Transverse colon (tissue), 4 donors: ENCODE measurements at regions not wholly inside any gene's neighbourhood (a gene's known extent, or its start where the extent isn't known, plus 50 kb on each side); places are given as distances from the start of the nearest gene placed in this dataset.
"Not testable (repeated sequence)": the region's sequence is repeated elsewhere in the genome, so short reads cannot be mapped to it uniquely, and the experiment has no call there.

Experiments
- DNase-seq: peaks from one replicate; pipeline ENCODE4 v3.0.0-alpha.2; 2019
- H3K27ac ChIP-seq, 4 donors: fragments of 200-600 bp; sonication (generic); 2 replicates each; pipeline ENCODE4 v1.5.1; 2016 to 2018; ENCODE audit warnings: inconsistent platforms in 4 of 4
- H3K27me3 ChIP-seq: fragments of 200-600 bp; sonication (generic); 2 replicates; pipeline ENCODE4 v1.5.1; 2017; ENCODE audit warnings: inconsistent platforms
- H3K36me3 ChIP-seq, 4 donors: fragments of 200-600 bp; sonication (generic); 2 replicates each; pipeline ENCODE4 v1.5.1; 2017 to 2019; ENCODE audit warnings: inconsistent platforms in 4 of 4
- H3K4me1 ChIP-seq, 4 donors: fragments of 200-600 bp; sonication (generic); 2 replicates each; pipeline ENCODE4 v1.5.1; 2017 to 2020; ENCODE audit warnings: inconsistent platforms in 4 of 4
- H3K4me3 ChIP-seq, 4 donors: fragments of 200-600 bp; sonication (generic); 1 replicate in 1 of 4; 2 replicates in 3 of 4; pipeline versions ENCODE4 v1.5.1 to v1.6.1; 2017 to 2019; ENCODE audit warnings: inconsistent platforms in 4 of 4
- H3K9me3 ChIP-seq, 2 donors: fragments of 200-600 bp; sonication (generic); 2 replicates each; pipeline ENCODE4 v1.5.1; 2017 to 2019; ENCODE audit warnings: inconsistent platforms in 2 of 2
- CTCF ChIP-seq, 5 experiments: fragments of 200-600 bp in 3 of 5; fragments of 450-650 bp in 2 of 5; sonication (generic) in 3 of 5; IDR thresholded peaks; 1 replicate in 2 of 5; 2 replicates in 3 of 5; pipeline ENCODE4 v1.5.1; 2016 to 2017; ENCODE audit warnings: antibody characterized with exemption in 5 of 5, inconsistent platforms in 3 of 5, mild to moderate bottlenecking in 2 of 5, moderate library complexity in 1 of 5
- EP300 ChIP-seq: sonication (generic); formaldehyde crosslinking; IDR thresholded peaks from one replicate; pipeline ENCODE4 v1.6.1; 2017; ENCODE audit warnings: antibody characterized with exemption, low read depth
- POLR2A ChIP-seq: fragments of 450-650 bp; IDR thresholded peaks from one replicate; pipeline ENCODE4 v1.6.1; 2016; ENCODE audit warnings: antibody characterized with exemption, mild to moderate bottlenecking, moderate library complexity
- POLR2AphosphoS5 ChIP-seq, 3 donors: sonication (generic); formaldehyde crosslinking; IDR thresholded peaks; one replicate each; pipeline ENCODE4 v1.6.1; 2016; ENCODE audit warnings: antibody characterized with exemption in 3 of 3
- WGBS, 2 donors: methylation state at CpG; one replicate each; pipeline ENCODE4 v1.1.5; 2018; ENCODE audit warnings: low coverage in 1 of 2; 5-methylcytosine and 5-hydroxymethylcytosine counted together
- in situ Hi-C, 4 donors: fragments of 200-750 bp; cut with MboI; loops; one replicate each; pipeline versions ENCODE4 v1.15.0 to v1.15.1; 2017; ENCODE audit warnings: low sequenced_read_pairs in 3 of 4, low pct_ligation_motif_present in 1 of 4, low pct_unique_long_range_greater_than_20kb in 1 of 4
- intact Hi-C: fragments of 100-400 bp; cut with DNase I; formaldehyde crosslinking; loops from one replicate; pipeline ENCODE4 v1.15.1; 2023; ENCODE audit warnings: low total_unique reads

- no peak overlapping the region for H3K4me3 ChIP-seq
- no peak for DNase-seq
- H3K36me3 ChIP-seq = no peaks in the 10 kb centered on the region
- no peak for TF ChIP-seq CTCF (IDR thresholded peaks at IDR 0.05)
- TF ChIP-seq POLR2A = no peak
- no peak for TF ChIP-seq EP300
- no peak for TF ChIP-seq POLR2AphosphoS5 (IDR thresholded peaks at IDR 0.05)
- in situ Hi-C loops = no loop called here
- intact Hi-C loops = no loop called here
- no peak overlapping the region for H3K27ac ChIP-seq
- H3K9me3 ChIP-seq = no peaks in the 10 kb centered on the region
- no peaks in the 10 kb centered on the region for H3K27me3 ChIP-seq
- WGBS, 2 donors = 27% methylated on average over 2 of the region's 2 CpGs; no CpG with 5 or more reads in 1 of the 2 donors
- H3K4me1 ChIP-seq = no peaks in the 10 kb centered on the region
Observed at GRCh38 chr3:162718697-162719096, 1222.1 kb downstream of the OTOL1 start.

GRCh38 chr3:162719684-162720341, 1223.2 kb downstream of the OTOL1 start:
- in situ Hi-C loops = no loop called here
- no peak for DNase-seq
- Histone ChIP-seq H3K27me3 (no peaks in the 10 kb centered on the region), H3K4me3 (no peak overlapping the region), H3K9me3 (no peaks in the 10 kb centered on the region), H3K27ac (no peak overlapping the region), H3K4me1 (no peaks in the 10 kb centered on the region), H3K36me3 (no peaks in the 10 kb centered on the region)
- intact Hi-C loops = no loop called here
- TF ChIP-seq CTCF (IDR thresholded peaks at IDR 0.05) (no peak), EP300 (no peak), POLR2AphosphoS5 (IDR thresholded peaks at IDR 0.05) (no peak), POLR2A (no peak)

GRCh38 chr3:162721736-162722135, 1225.1 kb downstream of the OTOL1 start:
- Histone ChIP-seq H3K9me3 (no peaks in the 10 kb centered on the region), H3K36me3 (no peaks in the 10 kb centered on the region), H3K27me3 (no peaks in the 10 kb centered on the region), H3K27ac (no peak overlapping the region), H3K4me1 (no peaks in the 10 kb centered on the region), H3K4me3 (no peak overlapping the region)
- no peak for DNase-seq
- intact Hi-C loops = no loop called here
- TF ChIP-seq POLR2AphosphoS5 (IDR thresholded peaks at IDR 0.05) = no peak
- no peak for TF ChIP-seq POLR2A
- TF ChIP-seq EP300 = no peak
- no peak for TF ChIP-seq CTCF (IDR thresholded peaks at IDR 0.05)
- WGBS, 2 donors = 67 to 100% methylated on average over 1 of the region's 1 CpG
- in situ Hi-C loops = no loop called here

- H3K4me1 ChIP-seq = no peaks in the 10 kb centered on the region
- no peak overlapping the region for H3K4me3 ChIP-seq
- intact Hi-C loops (no loop called here), in situ Hi-C loops (no loop called here)
- no peak for DNase-seq
- H3K27ac ChIP-seq = no peak overlapping the region
- TF ChIP-seq POLR2AphosphoS5 (IDR thresholded peaks at IDR 0.05) = no peak
- no peak for TF ChIP-seq CTCF (IDR thresholded peaks at IDR 0.05)
- no peak for TF ChIP-seq EP300
- no peak for TF ChIP-seq POLR2A
- H3K27me3 ChIP-seq = no peaks in the 10 kb centered on the region
- H3K9me3 ChIP-seq = no peaks in the 10 kb centered on the region
- H3K36me3 ChIP-seq = no peaks in the 10 kb centered on the region
Observed at GRCh38 chr3:162722337-162722736, 1225.7 kb downstream of the OTOL1 start.

GRCh38 chr3:162722796-162723195, 1226.2 kb downstream of the OTOL1 start:
- intact Hi-C loops, H3K4me1 ChIP-seq: not testable (repeated sequence)

More at GRCh38 chr3:162722796-162723195, 1226.2 kb downstream of the OTOL1 start:
- H3K36me3 ChIP-seq, H3K27me3 ChIP-seq, H3K9me3 ChIP-seq, DNase-seq, H3K4me3 ChIP-seq, H3K27ac ChIP-seq, in situ Hi-C loops: not testable (repeated sequence)
- WGBS, 2 donors = 71 to 84% methylated on average over 3 to 5 of the region's 5 CpGs
